NCI-H748 (cell line): ENCODE measurements at regions not wholly inside any gene's neighbourhood (a gene's known extent, or its start where the extent isn't known, plus 50 kb on each side); places are given as distances from the start of the nearest gene placed in this dataset.
"Not testable (repeated sequence)": the region's sequence is repeated elsewhere in the genome, so short reads cannot be mapped to it uniquely, and the experiment has no call there.

Experiments
- DNase-seq: peaks from one replicate; lab custom pipeline; 2025; ENCODE audit not compliant: unreplicated experiment; lab: John Stamatoyannopoulos, UW

- DNase-seq: not testable (repeated sequence)
Observed at GRCh38 chr2:132220589-132220988, 58.8 kb upstream of the ANKRD30BL start.

- not testable (repeated sequence) for DNase-seq
Observed at GRCh38 chr2:132221886-132222285, 60.1 kb upstream of the ANKRD30BL start.

- no peak for DNase-seq
Observed at GRCh38 chr2:132252191-132252893, 90.6 kb upstream of the ANKRD30BL start.

GRCh38 chr2:132252894-132253264 is 91.1 kb upstream of the ANKRD30BL start:
- DNase-seq: no peak

GRCh38 chr2:132253496-132254305 is 91.9 kb upstream of the ANKRD30BL start:
- no peak for DNase-seq

GRCh38 chr2:132254306-132254919 is 92.7 kb upstream of the ANKRD30BL start:
- not testable (repeated sequence) for DNase-seq

GRCh38 chr2:132255714-132256113 is 94.0 kb upstream of the ANKRD30BL start:
- DNase-seq: no peak

GRCh38 chr2:132256251-132256902 is 94.6 kb upstream of the ANKRD30BL start:
- no peak for DNase-seq

- not testable (repeated sequence) for DNase-seq
Observed at GRCh38 chr2:132256903-132257300, 95.2 kb upstream of the ANKRD30BL start.

- DNase-seq: not testable (repeated sequence)
Observed at GRCh38 chr2:132257301-132258171, 95.8 kb upstream of the ANKRD30BL start.

GRCh38 chr2:132259276-132259675 is 97.5 kb upstream of the ANKRD30BL start:
- not testable (repeated sequence) for DNase-seq

GRCh38 chr2:132265595-132265994 is 103.8 kb upstream of the ANKRD30BL start:
- not testable (repeated sequence) for DNase-seq

- no peak for DNase-seq
Observed at GRCh38 chr2:132267105-132267497, 105.3 kb upstream of the ANKRD30BL start.

GRCh38 chr2:132267498-132268283 is 105.9 kb upstream of the ANKRD30BL start:
- DNase-seq: not testable (repeated sequence)

- not testable (repeated sequence) for DNase-seq
Observed at GRCh38 chr2:132268284-132268976, 106.7 kb upstream of the ANKRD30BL start.

- DNase-seq: no peak
Observed at GRCh38 chr2:132268977-132269523, 107.3 kb upstream of the ANKRD30BL start.

GRCh38 chr2:132270255-132270654 is 108.5 kb upstream of the ANKRD30BL start:
- no peak for DNase-seq

GRCh38 chr2:132270981-132271546 is 109.3 kb upstream of the ANKRD30BL start:
- no peak for DNase-seq
